ENCODE measurements at regions not wholly inside any gene's neighbourhood (a gene's known extent, or its start where the extent isn't known, plus 50 kb on each side); places are given as distances from the start of the nearest gene placed in this dataset.

DNA sequence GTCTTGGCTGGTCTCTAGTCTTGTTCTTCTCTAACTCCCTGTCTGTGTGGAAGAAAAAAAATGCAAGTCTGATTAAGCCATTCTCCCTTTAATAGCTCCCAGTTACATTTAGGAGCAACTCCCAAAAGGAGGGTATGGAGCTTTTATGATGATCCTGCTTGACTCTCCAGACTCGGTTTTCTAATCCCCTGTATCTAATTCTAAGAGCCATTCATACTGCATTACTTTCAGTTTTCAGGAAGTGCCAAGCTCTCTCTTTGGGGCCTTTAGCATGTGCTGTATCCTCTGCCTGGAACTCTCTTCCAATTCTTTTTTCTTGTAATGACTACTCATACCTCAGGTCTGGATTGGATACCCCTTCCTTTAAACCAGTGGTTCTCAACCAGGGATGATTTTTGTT is 219.7 kb upstream of the SPRED2 start:
- Histone ChIP-seq H3K9ac (ENCODE audit: insufficient read depth, low read depth, low read length) (no peak overlapping the region), H3K4me1 (ENCODE audit: insufficient read depth, low read length) (no peaks in the 10 kb centered on the region), H3K4me2 (ENCODE audit: low read depth, low read length) (no peak overlapping the region), H2AFZ (ENCODE audit: low read length) (no peak overlapping the region), H3K27ac (ENCODE audit: extremely low read length, insufficient read depth, low read length) (no peak overlapping the region), H3K9me3 (ENCODE audit: low read length) (no peaks in the 10 kb centered on the region), H3K27me3 (ENCODE audit: control insufficient read depth in 1 of 2, insufficient read depth in 2 of 2, low read length in 2 of 2) (peaks cover 0 to 6% of the 10 kb centered on the region in 2 experiments; a peak in 1 of 5 replicates), H3K79me2 (ENCODE audit: insufficient read depth, low read length) (no peaks in the 10 kb centered on the region), H3K36me3 (replicated peaks in 1 of 2; ENCODE audit: control insufficient read depth in 1 of 2, insufficient read depth in 2 of 2, low read length in 2 of 2) (no peaks in the 10 kb centered on the region), H3K4me3 (replicated peaks in 1 of 3; ENCODE audit: insufficient read depth in 1 of 3, low read depth in 2 of 3, low read length in 3 of 3) (no peak overlapping the region), H4K20me1 (ENCODE audit: insufficient read depth, low read length) (no peaks in the 10 kb centered on the region)
- no peak for FAIRE-seq
- WGBS (ENCODE audit: low lambda C conversion rate) = 0% methylated on average over 1 of the region's 1 CpG
- in situ Hi-C loops (cut with HindIII; ENCODE audit: extremely low pct_ligation_motif_present, low pct_unique_long_range_greater_than_20kb) (no loop called here), intact Hi-C loops (cut with micrococcal nuclease; ENCODE audit: unreplicated experiment) (no loop called here)
- no TSS peak for BruUV-seq (replicated peaks)
- no peak for DNase-seq (ENCODE audit: low spot score)
- POLR2A ChIA-PET = no interaction called here
- no peak for TF ChIP-seq ZNF205 (CRISPR knock-in tag; IDR thresholded peaks at IDR 0.05)
- no peak for TF ChIP-seq ZNF292 (CRISPR knock-in tag; IDR thresholded peaks at IDR 0.05; ENCODE audit: borderline replicate concordance, low read depth)
- TF ChIP-seq, protein P1, sequence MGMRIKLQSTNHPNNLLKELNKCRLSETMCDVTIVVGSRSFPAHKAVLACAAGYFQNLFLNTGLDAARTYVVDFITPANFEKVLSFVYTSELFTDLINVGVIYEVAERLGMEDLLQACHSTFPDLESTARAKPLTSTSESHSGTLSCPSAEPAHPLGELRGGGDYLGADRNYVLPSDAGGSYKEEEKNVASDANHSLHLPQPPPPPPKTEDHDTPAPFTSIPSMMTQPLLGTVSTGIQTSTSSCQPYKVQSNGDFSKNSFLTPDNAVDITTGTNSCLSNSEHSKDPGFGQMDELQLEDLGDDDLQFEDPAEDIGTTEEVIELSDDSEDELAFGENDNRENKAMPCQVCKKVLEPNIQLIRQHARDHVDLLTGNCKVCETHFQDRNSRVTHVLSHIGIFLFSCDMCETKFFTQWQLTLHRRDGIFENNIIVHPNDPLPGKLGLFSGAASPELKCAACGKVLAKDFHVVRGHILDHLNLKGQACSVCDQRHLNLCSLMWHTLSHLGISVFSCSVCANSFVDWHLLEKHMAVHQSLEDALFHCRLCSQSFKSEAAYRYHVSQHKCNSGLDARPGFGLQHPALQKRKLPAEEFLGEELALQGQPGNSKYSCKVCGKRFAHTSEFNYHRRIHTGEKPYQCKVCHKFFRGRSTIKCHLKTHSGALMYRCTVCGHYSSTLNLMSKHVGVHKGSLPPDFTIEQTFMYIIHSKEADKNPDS (CRISPR knock-in tag; IDR thresholded peaks at IDR 0.05) = no peak
- no peak for ATAC-seq
- CTCF ChIA-PET (ENCODE audit: low intra/inter-chr PET ratio, low total read pairs) = no interaction called here

- CTCF ChIA-PET (ENCODE audit: low intra/inter-chr PET ratio, low total read pairs) = no interaction called here
- TF ChIP-seq DPF2 (CRISPR knock-in tag; IDR thresholded peaks at IDR 0.05; ENCODE audit: borderline replicate concordance, low read depth) (no peak), KDM1A (CRISPR knock-in tag; IDR thresholded peaks at IDR 0.05) (no peak), ZNF768 (CRISPR knock-in tag; IDR thresholded peaks at IDR 0.05) (no peak), GZF1 (CRISPR knock-in tag; IDR thresholded peaks at IDR 0.05) (no peak), ZBTB4 (CRISPR knock-in tag; IDR thresholded peaks at IDR 0.05; ENCODE audit: borderline replicate concordance) (no peak), NKX3-1 (CRISPR knock-in tag; IDR thresholded peaks at IDR 0.05) (no peak)
Observed at GRCh38 chr2:65649811-65650589, 217.6 kb upstream of the SPRED2 start.

More at GRCh38 chr2:65649811-65650589, 217.6 kb upstream of the SPRED2 start:
- POLR2A ChIA-PET = no interaction called here
- in situ Hi-C loops (cut with HindIII; ENCODE audit: extremely low pct_ligation_motif_present, low pct_unique_long_range_greater_than_20kb) (loop anchor here (25.0 kb wide), 2 partner anchors 787 to 937 kb away; partner anchors contain the start of gene MEIS1), intact Hi-C loops (cut with micrococcal nuclease; ENCODE audit: unreplicated experiment) (no loop called here)
- Histone ChIP-seq H4K20me1 (ENCODE audit: insufficient read depth, low read length) (no peaks in the 10 kb centered on the region), H3K36me3 (replicated peaks in 1 of 2; ENCODE audit: control insufficient read depth in 1 of 2, insufficient read depth in 2 of 2, low read length in 2 of 2) (no peaks in the 10 kb centered on the region), H3K4me2 (ENCODE audit: low read depth, low read length) (no peak overlapping the region), H3K9ac (ENCODE audit: insufficient read depth, low read depth, low read length) (no peak overlapping the region), H3K4me3 (replicated peaks in 1 of 3; ENCODE audit: insufficient read depth in 1 of 3, low read depth in 2 of 3, low read length in 3 of 3) (no peak overlapping the region), H3K4me1 (ENCODE audit: insufficient read depth, low read length) (no peaks in the 10 kb centered on the region), H3K79me2 (ENCODE audit: insufficient read depth, low read length) (no peaks in the 10 kb centered on the region), H3K27ac (ENCODE audit: extremely low read length, insufficient read depth, low read length) (no peak overlapping the region), H2AFZ (ENCODE audit: low read length) (no peak overlapping the region), H3K9me3 (ENCODE audit: low read length) (no peaks in the 10 kb centered on the region), H3K27me3 (ENCODE audit: control insufficient read depth in 1 of 2, insufficient read depth in 2 of 2, low read length in 2 of 2) (no peaks in the 10 kb centered on the region)
- ATAC-seq (no peak), DNase-seq (ENCODE audit: low spot score) (no peak), FAIRE-seq (no peak)
- 4% methylated on average over 5 of the region's 5 CpGs for WGBS (ENCODE audit: low lambda C conversion rate)
- BruUV-seq (replicated peaks) = no TSS peak
